ENCODE measurements at regions not wholly inside any gene's neighbourhood (a gene's known extent, or its start where the extent isn't known, plus 50 kb on each side); places are given as distances from the start of the nearest gene placed in this dataset.

DNA sequence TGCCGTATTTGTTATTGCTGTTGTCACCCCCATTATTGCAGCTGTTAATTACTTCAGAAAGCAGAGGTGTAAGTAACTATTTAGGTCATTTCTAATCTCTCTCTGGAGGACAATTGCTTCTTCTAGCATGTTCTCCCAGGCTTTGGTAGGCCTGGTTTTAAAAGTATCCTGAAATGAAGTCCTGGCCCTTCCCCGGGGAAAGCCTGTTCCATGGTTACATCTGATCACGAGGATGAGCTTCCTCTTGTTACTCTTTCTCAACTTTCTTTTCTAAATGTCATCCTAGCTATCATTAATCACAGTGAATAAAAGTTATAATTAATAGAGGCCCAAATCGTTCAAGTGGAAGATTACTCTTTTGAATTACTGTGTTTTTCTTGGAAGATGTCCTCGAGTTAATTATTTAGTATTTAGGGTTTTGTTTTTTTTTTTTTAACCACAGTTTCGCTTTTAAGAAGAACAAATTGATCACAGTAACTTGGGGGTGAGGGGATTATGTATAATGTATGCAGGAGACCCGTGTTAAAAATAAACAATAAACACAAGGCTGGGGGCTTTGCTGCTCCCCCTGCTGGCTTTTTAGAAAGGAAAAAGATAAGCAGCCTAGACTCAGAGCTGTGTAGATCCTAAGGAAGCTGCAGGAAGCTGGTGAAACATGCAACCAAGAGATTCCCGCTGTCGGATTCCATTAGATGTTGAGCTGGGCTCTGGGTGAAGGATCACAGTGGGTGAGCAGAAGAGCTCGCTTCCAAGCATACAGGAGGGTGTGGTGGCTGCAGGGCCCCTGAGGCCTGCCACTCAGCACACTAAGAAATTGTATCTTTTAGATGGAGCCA lies 420.1 kb downstream of the FUT8 start:
- TF ChIP-seq POLR2A (IDR thresholded peaks at IDR 0.05) = no peak
- TF ChIP-seq, protein P1, sequence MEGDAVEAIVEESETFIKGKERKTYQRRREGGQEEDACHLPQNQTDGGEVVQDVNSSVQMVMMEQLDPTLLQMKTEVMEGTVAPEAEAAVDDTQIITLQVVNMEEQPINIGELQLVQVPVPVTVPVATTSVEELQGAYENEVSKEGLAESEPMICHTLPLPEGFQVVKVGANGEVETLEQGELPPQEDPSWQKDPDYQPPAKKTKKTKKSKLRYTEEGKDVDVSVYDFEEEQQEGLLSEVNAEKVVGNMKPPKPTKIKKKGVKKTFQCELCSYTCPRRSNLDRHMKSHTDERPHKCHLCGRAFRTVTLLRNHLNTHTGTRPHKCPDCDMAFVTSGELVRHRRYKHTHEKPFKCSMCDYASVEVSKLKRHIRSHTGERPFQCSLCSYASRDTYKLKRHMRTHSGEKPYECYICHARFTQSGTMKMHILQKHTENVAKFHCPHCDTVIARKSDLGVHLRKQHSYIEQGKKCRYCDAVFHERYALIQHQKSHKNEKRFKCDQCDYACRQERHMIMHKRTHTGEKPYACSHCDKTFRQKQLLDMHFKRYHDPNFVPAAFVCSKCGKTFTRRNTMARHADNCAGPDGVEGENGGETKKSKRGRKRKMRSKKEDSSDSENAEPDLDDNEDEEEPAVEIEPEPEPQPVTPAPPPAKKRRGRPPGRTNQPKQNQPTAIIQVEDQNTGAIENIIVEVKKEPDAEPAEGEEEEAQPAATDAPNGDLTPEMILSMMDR (IDR thresholded peaks at IDR 0.05) = no peak
